Pancreas (tissue), 10 donors: ENCODE measurements at regions not wholly inside any gene's neighbourhood (a gene's known extent, or its start where the extent isn't known, plus 50 kb on each side); places are given as distances from the start of the nearest gene placed in this dataset.

Experiments
- ATAC-seq, 4 donors: fragments of 200-7000 bp; cut with Tn5 transposase; one replicate each; pipeline versions ENCODE4 v1.8.0 to v1.9.1; 2020; ENCODE audit warnings: mild to moderate bottlenecking in 4 of 4, moderate library complexity in 4 of 4
- DNase-seq, 6 donors: peaks; one replicate each; pipeline ENCODE4 v3.0.0-alpha.2; 2020
- FAIRE-seq: peaks from 2 replicates; lab custom pipeline; 2012; peaks lifted over from hg19 to GRCh38; lab: Jason Lieb, UNC
- H3K27ac ChIP-seq, 4 donors: fragments of 200-600 bp; sonication (generic); 1 replicate in 3 of 4; 2 replicates in 1 of 4; pipeline versions ENCODE4 v1.5.0 to v1.8.0; 2020
- H3K27me3 ChIP-seq, 4 donors: fragments of 200-600 bp; one replicate each; pipeline ENCODE4 v1.8.0; 2021
- H3K36me3 ChIP-seq, 3 donors: fragments of 200-600 bp; sonication (generic) in 1 of 3; one replicate each; pipeline versions ENCODE4 v1.5.0 to v1.8.0; 2020 to 2021
- H3K4me1 ChIP-seq, 3 donors: fragments of 200-600 bp; one replicate each; pipeline ENCODE4 v1.8.0; 2021
- H3K4me3 ChIP-seq, 4 donors: fragments of 200-600 bp; sonication (generic) in 2 of 4; one replicate each; pipeline versions ENCODE4 v1.5.0 to v1.8.0; 2020 to 2021
- H3K9me3 ChIP-seq, 4 donors: fragments of 200-600 bp; one replicate each; pipeline ENCODE4 v1.8.0; 2021
- WGBS, 2 donors: extraction: QIAGEN DNeasy Blood & Tissue Kit; methylation state at CpG; one replicate each; pipeline ENCODE4 v1.1.7; 2013; 5-methylcytosine and 5-hydroxymethylcytosine counted together
- intact Hi-C, 3 donors: fragments of 100-400 bp; cut with DNase I; formaldehyde crosslinking; loops; one replicate each; pipeline versions ENCODE4 v1.11.1 to v1.14.2; 2022
- TF ChIP-seq, protein P1 (sequence below), 4 donors: fragments of 200-600 bp; sonication (generic) in 3 of 4; IDR thresholded peaks; one replicate each; pipeline versions ENCODE4 v1.5.0 to v1.8.0; 2021; ENCODE audit warnings: antibody characterized with exemption in 4 of 4
- donor health status: healthy with polysubstance abuse.
- donor health status: DM: no; HTN: no; CAD: no; lungs with moderate emphysema.
- donor health status: DM: no; HTN: no; CAD: no.
- donor health status: control.
- donor health status: control.
- donor health status: Bipolar disorder and iron deficiency.
- donor health status: DM: yes; HTN: yes; CAD: no.
- donor health status: DM: no; HTN: no; CAD: no.
- donor health status: DM: no; HTN: no; CAD: no.
- donor health status: DM: yes; HTN: yes; CAD: no.

DNA sequence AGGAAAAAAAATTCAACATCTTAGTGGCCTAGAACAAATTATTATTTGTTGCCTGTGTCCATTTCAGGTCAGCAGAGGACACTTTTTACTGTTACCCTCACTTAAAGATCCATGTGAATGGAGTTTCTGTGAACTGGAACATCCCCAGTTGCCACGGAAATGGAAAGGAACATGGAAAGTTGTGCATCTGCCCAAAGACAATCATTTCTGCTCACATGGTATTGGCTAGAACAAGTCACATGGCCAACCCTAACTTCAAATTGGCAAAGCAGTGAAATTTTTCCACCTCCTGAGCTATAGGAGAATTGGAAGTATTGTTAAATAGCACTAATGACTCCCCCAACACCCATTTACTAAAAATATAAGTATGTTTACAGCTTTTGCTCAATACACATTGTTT lies 71.2 kb upstream of the CCBE1 start:
- TF ChIP-seq, protein P1, sequence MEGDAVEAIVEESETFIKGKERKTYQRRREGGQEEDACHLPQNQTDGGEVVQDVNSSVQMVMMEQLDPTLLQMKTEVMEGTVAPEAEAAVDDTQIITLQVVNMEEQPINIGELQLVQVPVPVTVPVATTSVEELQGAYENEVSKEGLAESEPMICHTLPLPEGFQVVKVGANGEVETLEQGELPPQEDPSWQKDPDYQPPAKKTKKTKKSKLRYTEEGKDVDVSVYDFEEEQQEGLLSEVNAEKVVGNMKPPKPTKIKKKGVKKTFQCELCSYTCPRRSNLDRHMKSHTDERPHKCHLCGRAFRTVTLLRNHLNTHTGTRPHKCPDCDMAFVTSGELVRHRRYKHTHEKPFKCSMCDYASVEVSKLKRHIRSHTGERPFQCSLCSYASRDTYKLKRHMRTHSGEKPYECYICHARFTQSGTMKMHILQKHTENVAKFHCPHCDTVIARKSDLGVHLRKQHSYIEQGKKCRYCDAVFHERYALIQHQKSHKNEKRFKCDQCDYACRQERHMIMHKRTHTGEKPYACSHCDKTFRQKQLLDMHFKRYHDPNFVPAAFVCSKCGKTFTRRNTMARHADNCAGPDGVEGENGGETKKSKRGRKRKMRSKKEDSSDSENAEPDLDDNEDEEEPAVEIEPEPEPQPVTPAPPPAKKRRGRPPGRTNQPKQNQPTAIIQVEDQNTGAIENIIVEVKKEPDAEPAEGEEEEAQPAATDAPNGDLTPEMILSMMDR (IDR thresholded peaks at IDR 0.05), result no peak
- no peaks in the 10 kb centered on the region for H3K4me1 ChIP-seq
- ATAC-seq (no peak), FAIRE-seq (no peak), DNase-seq (no peak)
- no peak overlapping the region for H3K4me3 ChIP-seq
- H3K36me3 ChIP-seq, result no peaks in the 10 kb centered on the region
- H3K9me3 ChIP-seq, result no peaks in the 10 kb centered on the region
- 55 to 68% methylated on average over 1 of the region's 1 CpG for WGBS, 2 donors
- no peaks in the 10 kb centered on the region for H3K27me3 ChIP-seq
- no peak overlapping the region for H3K27ac ChIP-seq
- intact Hi-C loops, result no loop called here

DNA sequence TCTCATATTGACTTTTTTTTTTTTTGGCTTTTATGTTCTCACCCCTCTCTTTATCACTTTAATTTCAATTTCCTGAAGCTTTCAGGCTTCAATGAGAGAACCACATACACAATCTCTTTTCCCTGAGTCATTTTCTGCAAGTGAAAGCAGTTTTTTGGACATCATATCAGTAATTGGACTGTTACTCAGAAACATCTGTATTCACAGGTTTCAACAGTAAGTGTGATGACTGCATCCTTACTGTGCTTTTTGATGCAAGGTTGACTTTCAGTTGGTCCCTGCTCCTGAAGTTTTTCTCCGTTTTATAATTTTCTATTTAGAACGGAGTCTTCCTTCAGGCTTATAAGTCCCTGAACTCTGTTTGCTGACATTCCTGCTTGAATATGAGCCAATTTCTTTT lies 70.5 kb upstream of the CCBE1 start:
- no peak for FAIRE-seq

DNA sequence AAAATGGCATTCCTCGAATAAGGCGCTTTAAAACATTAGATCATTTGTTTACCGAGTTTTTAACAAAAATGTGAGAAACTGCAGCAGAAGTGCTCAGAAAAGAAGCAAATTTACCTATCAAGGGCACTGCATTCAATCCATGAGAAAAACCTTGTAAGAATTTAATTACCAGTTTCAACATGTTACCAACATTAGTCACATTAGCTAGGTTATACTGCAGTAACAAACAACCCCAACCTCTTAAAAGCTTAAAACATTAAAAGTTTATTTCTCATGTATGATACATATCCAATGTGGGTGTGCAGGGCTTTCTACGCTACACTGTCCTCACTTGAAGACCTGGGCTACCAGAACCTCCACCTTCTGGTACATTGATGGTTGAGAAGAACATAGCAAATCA lies 68.1 kb upstream of the CCBE1 start:
- no peaks in the 10 kb centered on the region for H3K4me1 ChIP-seq
- H3K4me3 ChIP-seq, result no peak overlapping the region
- TF ChIP-seq, protein P1 (IDR thresholded peaks at IDR 0.05), result no peak
- ATAC-seq (no peak), DNase-seq (no peak), FAIRE-seq (no peak)
- H3K27me3 ChIP-seq, result no peaks in the 10 kb centered on the region
- H3K27ac ChIP-seq, result no peak overlapping the region
- intact Hi-C loops, result no loop called here
- H3K36me3 ChIP-seq, result no peaks in the 10 kb centered on the region
- 70 to 77% methylated on average over 4 of the region's 4 CpGs for whole genome bisulfite sequencing, 2 donors
- no peaks in the 10 kb centered on the region for H3K9me3 ChIP-seq

More for the DNA sequence above, 70.5 kb upstream of the CCBE1 start:
- H3K27ac ChIP-seq, result no peak overlapping the region
- DNase-seq (no peak), ATAC-seq (no peak)
- TF ChIP-seq, protein P1 (IDR thresholded peaks at IDR 0.05), result no peak
- H3K9me3 ChIP-seq, result no peaks in the 10 kb centered on the region
- H3K4me3 ChIP-seq, result no peak overlapping the region
- WGBS, 2 donors, result 67 to 82% methylated on average over 2 of the region's 2 CpGs
- intact Hi-C loops, result no loop called here
- no peaks in the 10 kb centered on the region for H3K27me3 ChIP-seq
- H3K36me3 ChIP-seq, result no peaks in the 10 kb centered on the region
- no peaks in the 10 kb centered on the region for H3K4me1 ChIP-seq

DNA sequence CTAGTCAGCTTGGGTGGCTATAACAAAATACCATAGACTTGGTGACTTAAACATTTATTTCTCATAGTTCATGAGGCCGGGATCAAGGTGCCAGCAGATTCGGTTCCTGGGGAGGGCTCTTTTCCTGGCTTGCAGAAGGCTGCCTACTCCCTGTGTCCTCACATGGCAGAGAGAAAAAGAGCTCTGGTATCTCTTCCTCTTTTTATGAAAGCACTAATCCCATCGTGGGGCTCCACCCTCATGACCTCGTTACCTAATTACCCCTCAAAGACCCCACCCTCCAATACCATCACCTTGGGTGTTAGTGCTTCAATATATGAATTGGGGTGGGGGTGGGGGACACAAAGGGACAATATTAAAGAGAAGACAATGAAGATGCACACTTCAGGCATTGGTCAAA lies 67.1 kb upstream of the CCBE1 start:
- ATAC-seq, result no peak
- no peak for DNase-seq
- H3K27ac ChIP-seq, result no peak overlapping the region
- TF ChIP-seq, protein P1 (IDR thresholded peaks at IDR 0.05), result no peak
- WGBS, 2 donors, result 46 to 54% methylated on average over 4 of the region's 4 CpGs
- intact Hi-C loops, result no loop called here
- H3K4me3 ChIP-seq, result no peak overlapping the region
- FAIRE-seq, result no peak
- no peaks in the 10 kb centered on the region for H3K27me3 ChIP-seq
- no peaks in the 10 kb centered on the region for H3K4me1 ChIP-seq
- no peaks in the 10 kb centered on the region for H3K9me3 ChIP-seq
- no peaks in the 10 kb centered on the region for H3K36me3 ChIP-seq

DNA sequence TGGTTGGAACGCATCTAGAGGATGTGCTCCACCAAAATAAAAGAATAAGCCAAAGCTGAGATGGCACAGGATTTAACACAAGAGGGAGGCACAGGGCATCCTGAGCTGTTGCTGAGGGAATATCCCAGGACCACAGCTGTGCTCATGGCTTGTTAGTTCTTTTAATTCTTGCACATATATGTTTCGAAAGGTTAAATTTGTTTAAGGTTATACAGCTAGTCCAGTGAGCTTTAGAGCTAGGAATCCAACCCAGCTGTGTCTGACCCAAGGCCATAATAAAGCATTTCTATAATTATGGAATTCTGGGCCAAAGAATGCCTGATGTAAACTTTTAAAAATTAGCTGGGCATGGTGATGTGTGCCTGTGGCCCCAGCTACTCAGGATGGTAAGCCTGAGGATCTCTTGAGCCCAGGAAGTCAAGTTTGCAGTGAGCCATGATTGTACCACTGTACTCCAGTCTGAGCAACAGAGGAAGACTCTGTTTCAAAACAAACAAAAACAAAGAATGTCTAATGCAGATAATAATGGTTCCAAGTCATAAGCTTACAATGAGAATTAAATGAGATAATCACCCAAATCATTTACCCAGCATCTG lies 66.4 kb upstream of the CCBE1 start:
- intact Hi-C loops, result no loop called here
- FAIRE-seq (no peak), ATAC-seq (no peak), DNase-seq (no peak)
- WGBS, 2 donors, result 59 to 68% methylated on average over 2 of the region's 2 CpGs
- no peaks in the 10 kb centered on the region for H3K27me3 ChIP-seq
- no peaks in the 10 kb centered on the region for H3K9me3 ChIP-seq
- no peak overlapping the region for H3K4me3 ChIP-seq
- H3K27ac ChIP-seq, result no peak overlapping the region
- TF ChIP-seq, protein P1 (IDR thresholded peaks at IDR 0.05), result no peak
- no peaks in the 10 kb centered on the region for H3K36me3 ChIP-seq
- no peaks in the 10 kb centered on the region for H3K4me1 ChIP-seq
